AG04449 (cell line): ENCODE measurements at regions not wholly inside any gene's neighbourhood (a gene's known extent, or its start where the extent isn't known, plus 50 kb on each side); places are given as distances from the start of the nearest gene placed in this dataset.

Experiments
- CTCF ChIA-PET: fragments of 350-600 bp; formaldehyde crosslinking; extraction: SDS; loops from one replicate; lab custom pipeline; 2021; ENCODE audit warnings: antibody characterized with exemption; lab: Yijun Ruan, JAX
- POLR2A ChIA-PET: fragments of 400-600, 350-600 bp; formaldehyde crosslinking; extraction: SDS; loops from one replicate; lab custom pipeline; 2020; ENCODE audit warnings: antibody characterized with exemption, inconsistent platforms; lab: Yijun Ruan, JAX
- DNase-seq: peaks from one replicate; pipeline ENCODE4 v3.0.0-alpha.2; 2010; ENCODE audit warnings: low read depth, low spot score
- H3K4me3 ChIP-seq: 2 replicates; pipeline ENCODE4 v1.5.1; 2011; ENCODE audit warnings: low read depth, mild to moderate bottlenecking, control low read depth, low read length
- TF ChIP-seq, protein P1 (sequence below): IDR thresholded peaks from one replicate; pipeline ENCODE4 v1.5.1; 2011; ENCODE audit warnings: mild to moderate bottlenecking, moderate library complexity, low read length, control low read depth, inconsistent platforms; ENCODE audit not compliant: insufficient read depth; ENCODE audit errors: missing control alignments

DNA sequence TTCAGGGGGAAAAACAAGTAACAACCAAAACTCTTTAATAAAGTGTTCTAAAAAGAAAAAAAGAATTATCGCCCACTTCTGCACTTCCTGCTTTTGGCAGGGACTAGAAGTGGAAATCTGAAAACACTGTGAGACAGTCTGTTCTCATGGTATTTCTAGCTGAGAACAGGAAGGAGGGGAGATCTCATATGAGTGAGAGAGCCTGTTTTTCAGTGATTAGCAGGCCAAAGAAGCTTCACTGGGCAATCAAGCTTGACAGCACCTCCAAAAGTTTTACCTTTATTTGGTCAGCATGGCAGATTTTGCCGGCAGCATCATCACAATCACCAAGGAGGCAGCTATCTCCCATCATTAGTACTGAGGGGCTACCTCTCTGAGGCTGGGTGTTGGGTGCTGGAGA, 79.5 kb upstream of the ATXN1 start:
- ChIA-PET CTCF (interaction anchor here (1.3 kb wide), 1 partner anchor 78 kb away, joined by 3 read pairs; no protein-coding TSS in a partner anchor), POLR2A (no interaction called here)
- DNase-seq, result no peak
- H3K4me3 ChIP-seq, result no peak overlapping the region
- TF ChIP-seq, protein P1, sequence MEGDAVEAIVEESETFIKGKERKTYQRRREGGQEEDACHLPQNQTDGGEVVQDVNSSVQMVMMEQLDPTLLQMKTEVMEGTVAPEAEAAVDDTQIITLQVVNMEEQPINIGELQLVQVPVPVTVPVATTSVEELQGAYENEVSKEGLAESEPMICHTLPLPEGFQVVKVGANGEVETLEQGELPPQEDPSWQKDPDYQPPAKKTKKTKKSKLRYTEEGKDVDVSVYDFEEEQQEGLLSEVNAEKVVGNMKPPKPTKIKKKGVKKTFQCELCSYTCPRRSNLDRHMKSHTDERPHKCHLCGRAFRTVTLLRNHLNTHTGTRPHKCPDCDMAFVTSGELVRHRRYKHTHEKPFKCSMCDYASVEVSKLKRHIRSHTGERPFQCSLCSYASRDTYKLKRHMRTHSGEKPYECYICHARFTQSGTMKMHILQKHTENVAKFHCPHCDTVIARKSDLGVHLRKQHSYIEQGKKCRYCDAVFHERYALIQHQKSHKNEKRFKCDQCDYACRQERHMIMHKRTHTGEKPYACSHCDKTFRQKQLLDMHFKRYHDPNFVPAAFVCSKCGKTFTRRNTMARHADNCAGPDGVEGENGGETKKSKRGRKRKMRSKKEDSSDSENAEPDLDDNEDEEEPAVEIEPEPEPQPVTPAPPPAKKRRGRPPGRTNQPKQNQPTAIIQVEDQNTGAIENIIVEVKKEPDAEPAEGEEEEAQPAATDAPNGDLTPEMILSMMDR, result no peak

DNA sequence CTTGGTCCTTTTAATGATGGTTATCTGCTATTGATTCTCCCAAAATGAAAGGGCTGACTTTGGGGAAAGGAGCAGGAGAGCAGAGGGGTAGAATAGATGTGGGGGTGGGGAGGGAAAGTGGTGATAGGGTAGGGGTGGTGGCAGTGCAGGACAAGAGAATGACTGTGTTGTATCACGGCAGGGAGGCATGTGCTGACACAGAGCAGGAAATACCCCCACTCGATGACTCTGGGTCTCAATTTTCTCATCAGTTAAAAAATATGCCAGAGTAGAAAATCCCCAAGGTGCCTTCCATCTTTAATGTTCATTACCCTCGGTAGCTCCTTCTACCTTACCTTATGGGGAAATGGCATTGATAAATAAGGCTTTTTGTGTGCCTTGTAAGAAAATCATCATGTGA, 79.0 kb upstream of the ATXN1 start:
- CTCF ChIA-PET, result interaction anchor here (1.3 kb wide), 1 partner anchor 77 kb away, joined by 3 read pairs; no protein-coding TSS in a partner anchor
- POLR2A ChIA-PET, result no interaction called here
- no peak for DNase-seq
- no peak overlapping the region for H3K4me3 ChIP-seq
- TF ChIP-seq, protein P1, result no peak

DNA sequence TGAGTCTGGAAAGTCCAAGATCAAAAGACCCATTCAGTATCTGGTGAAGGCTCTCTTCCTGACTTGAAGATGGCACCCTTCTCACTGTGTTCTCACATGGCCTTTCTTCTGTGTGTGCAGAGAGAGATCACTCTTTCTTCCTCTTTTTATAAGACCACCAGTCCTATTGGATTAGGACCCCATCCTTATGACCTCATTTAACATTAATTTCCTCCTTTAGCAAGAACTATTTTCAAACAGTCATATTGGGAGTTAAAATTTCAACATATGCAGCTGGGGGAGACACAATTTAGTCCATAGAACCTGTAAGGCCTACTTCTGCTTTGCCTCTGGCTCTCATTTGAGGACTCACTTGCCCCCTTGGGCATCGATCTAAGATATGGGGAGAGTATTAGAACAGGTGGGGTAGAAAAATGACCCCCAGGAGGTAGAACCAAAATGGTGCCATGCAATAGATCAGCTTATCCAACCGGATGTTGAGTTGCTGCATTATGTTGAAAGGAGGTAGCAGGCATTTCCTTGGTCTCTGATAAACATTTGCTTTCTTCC, 78.4 kb upstream of the ATXN1 start:
- ChIA-PET POLR2A (no interaction called here), CTCF (interaction anchor here (1.3 kb wide), 1 partner anchor 76 kb away, joined by 3 read pairs; no protein-coding TSS in a partner anchor)
- H3K4me3 ChIP-seq, result no peak overlapping the region
- TF ChIP-seq, protein P1, result no peak
- DNase-seq, result no peak

DNA sequence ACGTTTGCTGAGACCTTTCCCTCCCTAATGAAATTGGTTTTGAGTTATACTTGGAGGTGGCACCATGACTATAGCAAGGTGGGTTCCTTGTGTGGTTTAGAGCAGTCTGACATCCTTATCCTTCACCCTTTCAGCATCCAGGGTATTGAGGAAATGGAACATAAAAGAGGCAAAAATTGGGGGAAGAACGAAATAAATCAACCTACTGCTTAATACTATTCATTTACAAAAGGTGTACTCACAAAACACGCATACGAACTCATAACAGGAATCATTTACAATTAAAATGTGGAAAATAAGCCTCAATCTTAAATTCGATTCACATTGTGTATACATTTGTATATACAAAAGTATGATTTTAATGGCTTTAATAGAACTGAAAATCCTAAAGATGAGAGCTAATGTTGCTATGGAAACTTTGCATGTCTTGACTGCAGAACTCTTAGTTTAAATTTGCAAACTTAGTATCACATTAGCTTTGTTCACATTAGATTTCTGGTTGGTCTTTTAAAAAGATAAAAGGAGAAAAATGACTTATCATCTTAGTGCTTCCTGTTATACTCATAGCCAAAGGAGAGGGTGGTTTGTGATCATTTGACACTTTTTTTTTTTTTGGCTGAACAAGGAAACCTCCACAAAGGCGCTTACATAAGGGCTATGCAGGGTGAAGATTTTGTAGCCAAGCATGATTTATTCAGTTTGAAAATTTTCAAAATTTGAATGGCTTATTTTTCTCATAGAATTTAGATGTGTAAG, 76.1 kb upstream of the ATXN1 start:
- POLR2A ChIA-PET, result no interaction called here
- H3K4me3 ChIP-seq, result no peak overlapping the region
- DNase-seq, result no peak
- TF ChIP-seq, protein P1, result no peak
- CTCF ChIA-PET, result interaction anchor here (0.9 to 1.9 kb wide), 4 partner anchors 8 to 249 kb away, joined by 3 to 5 read pairs (median 3); no protein-coding TSS in a partner anchor

DNA sequence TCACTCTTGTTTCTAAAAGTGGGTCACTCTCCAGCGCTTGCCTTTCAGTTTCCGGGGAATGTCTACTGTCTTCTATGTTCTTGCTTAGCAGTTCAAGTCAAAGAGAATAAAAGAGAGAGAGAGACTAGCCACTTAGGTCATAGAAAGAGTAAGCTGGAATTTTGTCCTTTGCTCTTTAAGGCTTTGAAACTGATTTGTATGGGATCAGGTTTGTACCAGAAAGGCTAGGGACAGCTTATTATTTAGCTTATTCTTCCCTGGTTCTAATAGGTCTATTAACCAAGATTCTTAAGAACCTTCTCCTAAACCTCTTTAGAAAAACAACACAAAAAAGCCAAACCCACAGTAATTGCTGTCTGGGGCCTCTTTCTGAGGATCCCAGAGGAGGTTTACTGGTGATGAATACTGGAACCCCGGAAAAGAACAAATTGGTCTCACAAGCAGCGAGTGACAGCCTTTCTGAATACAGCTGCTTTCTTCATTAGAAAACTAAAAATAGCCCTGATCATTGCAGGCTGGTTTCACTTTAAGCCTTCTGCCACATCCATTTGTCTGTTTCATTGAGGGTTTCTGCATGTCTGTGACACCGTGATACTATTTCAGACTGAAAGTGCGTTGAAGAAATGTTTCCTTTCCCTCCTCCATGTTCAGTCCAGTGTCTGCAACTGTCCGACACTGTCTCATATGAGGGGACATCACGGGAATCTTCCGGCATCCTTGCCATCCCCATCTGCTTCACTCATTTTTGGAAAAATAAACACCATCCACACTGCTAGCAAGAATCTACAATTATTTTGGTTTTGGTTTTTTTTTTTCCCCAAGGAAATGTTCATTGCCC, 75.1 kb upstream of the ATXN1 start:
- TF ChIP-seq, protein P1, result no peak
- H3K4me3 ChIP-seq, result peak overlapping the region; percentile 23
- ChIA-PET POLR2A (no interaction called here), CTCF (interaction anchor here (0.8 to 1.9 kb wide), 7 partner anchors 11 to 250 kb away, joined by 3 to 5 read pairs (median 4); no protein-coding TSS in a partner anchor)
- no peak for DNase-seq

DNA sequence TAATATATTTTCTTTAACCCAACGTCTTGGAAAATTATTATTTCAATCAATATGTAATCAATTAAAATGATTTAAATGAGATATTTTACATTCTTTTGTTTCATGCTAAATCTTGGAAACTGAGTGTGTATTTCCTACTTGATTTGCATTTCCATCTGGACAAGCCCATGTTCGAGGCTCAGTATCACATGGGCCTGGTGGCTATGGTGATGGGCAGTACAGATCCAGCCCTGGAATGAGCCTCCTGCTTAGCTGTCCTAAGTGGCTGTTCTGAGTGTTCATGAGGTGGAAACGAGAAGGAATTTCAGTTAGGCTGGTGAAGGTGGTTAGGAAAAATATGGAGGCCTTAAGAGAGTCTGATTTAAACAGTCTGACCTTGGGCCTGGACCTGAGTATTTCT, 73.0 kb upstream of the ATXN1 start:
- CTCF ChIA-PET, result interaction anchor here (2.6 kb wide), 1 partner anchor 11 kb away, joined by 9 read pairs; no protein-coding TSS in a partner anchor
- no peak overlapping the region for H3K4me3 ChIP-seq
- POLR2A ChIA-PET, result no interaction called here
- DNase-seq, result no peak
- TF ChIP-seq, protein P1, result no peak
